H9 (cell line): ENCODE measurements at regions not wholly inside any gene's neighbourhood (a gene's known extent, or its start where the extent isn't known, plus 50 kb on each side); places are given as distances from the start of the nearest gene placed in this dataset.

Experiments used
- DNase-seq: peaks from one replicate; pipeline ENCODE4 v3.0.0-alpha.2; 2017
- H2AFZ ChIP-seq: one replicate; pipeline ENCODE4 v1.6.1; 2013; ENCODE audit warnings: mild to moderate bottlenecking, low read length, control low read depth, moderate library complexity
- H2AK5ac ChIP-seq: 2 replicates; pipeline ENCODE4 v1.6.1; 2013; ENCODE audit warnings: low read length, control low read depth, mixed read lengths; ENCODE audit not compliant: insufficient read length
- H2BK120ac ChIP-seq: one replicate; pipeline ENCODE4 v1.6.1; 2013; ENCODE audit warnings: low read depth, mild to moderate bottlenecking, low read length, control low read depth, inconsistent platforms; ENCODE audit not compliant: poor library complexity, severe bottlenecking
- H2BK12ac ChIP-seq: 2 replicates; pipeline ENCODE4 v1.6.1; 2013; ENCODE audit warnings: low read length, control low read depth, mixed read lengths, low read depth; ENCODE audit not compliant: insufficient read length
- H2BK15ac ChIP-seq: 2 replicates; pipeline ENCODE4 v1.6.1; 2013; ENCODE audit warnings: low read depth, low read length, control low read depth
- H2BK20ac ChIP-seq: one replicate; pipeline ENCODE4 v1.6.1; 2013; ENCODE audit warnings: low read depth, mild to moderate bottlenecking, low read length, control low read depth, inconsistent platforms; ENCODE audit not compliant: poor library complexity, severe bottlenecking
- H2BK5ac ChIP-seq: 2 replicates; pipeline ENCODE4 v1.6.1; 2013; ENCODE audit warnings: low read length, control low read depth, mixed read lengths; ENCODE audit not compliant: insufficient read length
- H3K14ac ChIP-seq: 2 replicates; pipeline ENCODE4 v1.6.1; 2013; ENCODE audit warnings: low read length, control low read depth; ENCODE audit not compliant: insufficient read depth
- H3K18ac ChIP-seq: 2 replicates; pipeline ENCODE4 v1.6.1; 2013; ENCODE audit warnings: low read depth, mild to moderate bottlenecking, mixed read lengths, low read length, control low read depth; ENCODE audit not compliant: insufficient read length
- H3K23ac ChIP-seq: 2 replicates; pipeline ENCODE4 v1.6.1; 2013; ENCODE audit warnings: low read length, control low read depth, mixed read lengths, low read depth; ENCODE audit not compliant: insufficient read length
- H3K23me2 ChIP-seq: 2 replicates; pipeline ENCODE4 v1.6.1; 2013; ENCODE audit warnings: low read depth, mild to moderate bottlenecking, mixed read lengths, low read length, control low read depth; ENCODE audit not compliant: insufficient read length, poor library complexity, severe bottlenecking
- H3K27ac ChIP-seq: 2 replicates; pipeline ENCODE4 v1.5.1; 2013; ENCODE audit warnings: low read length, control low read depth, mixed read lengths, low read depth; ENCODE audit not compliant: insufficient read length
- H3K27me3 ChIP-seq: 2 replicates; pipeline ENCODE4 v1.6.1; 2013; ENCODE audit warnings: low read length, control low read depth, inconsistent platforms; ENCODE audit not compliant: insufficient read depth
- H3K4ac ChIP-seq: 2 replicates; pipeline ENCODE4 v1.6.1; 2013; ENCODE audit warnings: low read depth, mild to moderate bottlenecking, control low read depth, inconsistent platforms, low read length, moderate library complexity
- H3K4me1 ChIP-seq: 2 replicates; pipeline ENCODE4 v1.6.1; 2013; ENCODE audit warnings: low read length, control low read depth, inconsistent platforms; ENCODE audit not compliant: insufficient read depth
- H3K4me2 ChIP-seq: 2 replicates; pipeline ENCODE4 v1.6.1; 2013; ENCODE audit warnings: low read length, control low read depth, mixed read lengths; ENCODE audit not compliant: insufficient read length, insufficient read depth
- H3K56ac ChIP-seq: 2 replicates; pipeline ENCODE4 v1.6.1; 2013; ENCODE audit warnings: low read depth, mild to moderate bottlenecking, mixed read lengths, low read length, control low read depth; ENCODE audit not compliant: insufficient read length
- H3K79me1 ChIP-seq: 2 replicates; pipeline ENCODE4 v1.6.1; 2013; ENCODE audit warnings: low read depth, mild to moderate bottlenecking, moderate library complexity, low read length, control low read depth, inconsistent platforms; ENCODE audit not compliant: insufficient read depth, poor library complexity, severe bottlenecking
- H3K79me2 ChIP-seq: 2 replicates; pipeline ENCODE4 v1.6.1; 2013; ENCODE audit warnings: low read length, control low read depth, inconsistent platforms; ENCODE audit not compliant: insufficient read depth
- H3K9ac ChIP-seq: 2 replicates; pipeline ENCODE4 v1.6.1; 2013; ENCODE audit warnings: low read length, control low read depth, mixed read lengths; ENCODE audit not compliant: insufficient read length; ENCODE audit errors: extremely low read depth
- H3K9me3 ChIP-seq: one replicate; pipeline ENCODE4 v1.6.1; 2013; ENCODE audit warnings: low read depth, low read length, inconsistent platforms; ENCODE audit not compliant: control insufficient read depth
- H3T11ph ChIP-seq: one replicate; pipeline ENCODE4 v1.6.1; 2013; ENCODE audit warnings: mild to moderate bottlenecking, low read length, control low read depth, inconsistent platforms
- H4K20me1 ChIP-seq: one replicate; pipeline ENCODE4 v1.6.1; 2013; ENCODE audit not compliant: control insufficient read depth, insufficient read length, insufficient read depth
- H4K5ac ChIP-seq: 2 replicates; pipeline ENCODE4 v1.6.1; 2013; ENCODE audit warnings: low read depth, mild to moderate bottlenecking, mixed read lengths, low read length, control low read depth; ENCODE audit not compliant: insufficient read length
- H4K8ac ChIP-seq: replicated peaks from 2 replicates; pipeline ENCODE4 v1.6.1; 2013; ENCODE audit warnings: low read length, control low read depth, mixed read lengths, low read depth; ENCODE audit not compliant: insufficient read length
- H4K91ac ChIP-seq: 2 replicates; pipeline ENCODE4 v1.6.1; 2013; ENCODE audit warnings: low read depth, mild to moderate bottlenecking, moderate library complexity, mixed read lengths, low read length, control low read depth; ENCODE audit not compliant: insufficient read length
- H3K27ac Mint-ChIP-seq, 3 experiments: 2 replicates in 2 of 3; 3 replicates in 1 of 3; pipeline ENCODE4 v1.8.0; 2020 to 2021; ENCODE audit warnings: mixed read lengths in 3 of 3, mild to moderate bottlenecking in 1 of 3, moderate library complexity in 1 of 3
- H3K27me3 Mint-ChIP-seq: 2 replicates; pipeline ENCODE4 v1.8.0; 2021; ENCODE audit warnings: low read depth, mild to moderate bottlenecking, moderate library complexity, mixed read lengths
- H3K36me3 Mint-ChIP-seq, 3 experiments: 2 replicates in 2 of 3; 3 replicates in 1 of 3; pipeline ENCODE4 v1.8.0; 2020 to 2021; ENCODE audit warnings: low read depth in 3 of 3, mixed read lengths in 3 of 3; ENCODE audit not compliant: insufficient read depth in 1 of 3
- H3K4me1 Mint-ChIP-seq, 2 experiments: 2 replicates each; pipeline ENCODE4 v1.8.0; 2020; ENCODE audit warnings: mixed read lengths in 2 of 2
- H3K4me3 Mint-ChIP-seq, 2 experiments: 2 replicates in 1 of 2; 3 replicates in 1 of 2; pipeline ENCODE4 v1.8.0; 2020 to 2021; ENCODE audit warnings: mild to moderate bottlenecking in 2 of 2, mixed read lengths in 2 of 2, moderate library complexity in 1 of 2
- H3K9me3 Mint-ChIP-seq, 2 experiments: 2 replicates in 1 of 2; 3 replicates in 1 of 2; pipeline ENCODE4 v1.8.0; 2020; ENCODE audit warnings: mild to moderate bottlenecking in 2 of 2, mixed read lengths in 2 of 2, moderate library complexity in 1 of 2
- WGBS: extraction: QIAGEN DNeasy Blood & Tissue Kit; methylation state at CpG from one replicate; pipeline ENCODE4 v1.1.7; 2013; ENCODE audit warnings: missing lambda C conversion rate, low lambda C conversion rate, mixed read lengths; ENCODE audit not compliant: insufficient read length; ENCODE audit errors: extremely low coverage; 5-methylcytosine and 5-hydroxymethylcytosine counted together
- TF ChIP-seq, protein P1 (sequence below): fragments of 200-600 bp; sonication (generic); conservative IDR thresholded peaks from 3 replicates; pipeline ENCODE4 v1.8.0; 2021; ENCODE audit warnings: antibody characterized with exemption, mild to moderate bottlenecking

DNA sequence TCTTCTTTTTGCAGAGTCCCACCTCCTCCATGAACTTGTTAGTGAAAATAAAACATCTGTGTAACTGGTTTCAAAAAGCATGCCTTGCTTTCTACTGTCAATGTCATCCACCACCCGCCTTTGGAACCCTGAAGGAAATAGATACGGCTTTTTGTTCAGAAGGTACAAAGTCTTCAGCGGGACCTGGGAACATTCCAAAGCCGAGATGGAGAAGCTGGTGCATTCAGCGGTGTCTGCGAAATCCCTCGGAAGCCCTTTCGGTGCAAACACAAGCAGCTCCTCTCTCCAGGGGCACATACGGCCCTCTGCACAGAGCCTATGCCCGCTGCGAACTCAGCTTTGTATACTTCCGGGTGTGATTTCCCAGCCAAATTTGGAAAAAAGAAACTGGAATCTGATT, 555.8 kb upstream of the SALL3 start:
- H3K27me3 ChIP-seq, result no peaks in the 10 kb centered on the region
- H3K23me2 ChIP-seq, result no peaks in the 10 kb centered on the region
- H3K9ac ChIP-seq, result no peak overlapping the region
- H4K5ac ChIP-seq, result no peak overlapping the region
- DNase-seq, result no peak
- H2BK20ac ChIP-seq, result no peak overlapping the region
- H2BK15ac ChIP-seq, result no peak overlapping the region
- no peak overlapping the region for H3K14ac ChIP-seq
- no peaks in the 10 kb centered on the region for H3K36me3 Mint-ChIP-seq
- no peaks in the 10 kb centered on the region for H4K20me1 ChIP-seq
- H3K4ac ChIP-seq, result no peak overlapping the region
- H2AFZ ChIP-seq, result no peak overlapping the region
- no peak overlapping the region for H3T11ph ChIP-seq
- no peak overlapping the region for H2BK5ac ChIP-seq
- peaks cover 5% of the 10 kb centered on the region; the same call in 1 of the 2 replicates for H3K27me3 Mint-ChIP-seq
- H2BK12ac ChIP-seq, result no peak overlapping the region
- no peaks in the 10 kb centered on the region for H3K79me2 ChIP-seq
- no peak overlapping the region for H3K4me2 ChIP-seq
- WGBS, result no CpG with 5 or more reads among the region's 12 CpGs
- no peak overlapping the region for H3K27ac Mint-ChIP-seq
- H3K23ac ChIP-seq, result no peak overlapping the region
- no peak overlapping the region for H3K18ac ChIP-seq
- TF ChIP-seq, protein P1, sequence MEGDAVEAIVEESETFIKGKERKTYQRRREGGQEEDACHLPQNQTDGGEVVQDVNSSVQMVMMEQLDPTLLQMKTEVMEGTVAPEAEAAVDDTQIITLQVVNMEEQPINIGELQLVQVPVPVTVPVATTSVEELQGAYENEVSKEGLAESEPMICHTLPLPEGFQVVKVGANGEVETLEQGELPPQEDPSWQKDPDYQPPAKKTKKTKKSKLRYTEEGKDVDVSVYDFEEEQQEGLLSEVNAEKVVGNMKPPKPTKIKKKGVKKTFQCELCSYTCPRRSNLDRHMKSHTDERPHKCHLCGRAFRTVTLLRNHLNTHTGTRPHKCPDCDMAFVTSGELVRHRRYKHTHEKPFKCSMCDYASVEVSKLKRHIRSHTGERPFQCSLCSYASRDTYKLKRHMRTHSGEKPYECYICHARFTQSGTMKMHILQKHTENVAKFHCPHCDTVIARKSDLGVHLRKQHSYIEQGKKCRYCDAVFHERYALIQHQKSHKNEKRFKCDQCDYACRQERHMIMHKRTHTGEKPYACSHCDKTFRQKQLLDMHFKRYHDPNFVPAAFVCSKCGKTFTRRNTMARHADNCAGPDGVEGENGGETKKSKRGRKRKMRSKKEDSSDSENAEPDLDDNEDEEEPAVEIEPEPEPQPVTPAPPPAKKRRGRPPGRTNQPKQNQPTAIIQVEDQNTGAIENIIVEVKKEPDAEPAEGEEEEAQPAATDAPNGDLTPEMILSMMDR, result no peak
- no peak overlapping the region for H4K91ac ChIP-seq
- no peak overlapping the region for H2BK120ac ChIP-seq
- no peak overlapping the region for H3K56ac ChIP-seq
- H2AK5ac ChIP-seq, result no peak overlapping the region
- no peaks in the 10 kb centered on the region for H3K4me1 ChIP-seq
- H3K27ac ChIP-seq, result no peak overlapping the region
- no peak overlapping the region for H4K8ac ChIP-seq
- H3K4me1 Mint-ChIP-seq, result no peaks in the 10 kb centered on the region
- H3K79me1 ChIP-seq, result no peaks in the 10 kb centered on the region
- H3K9me3 Mint-ChIP-seq, result no peaks in the 10 kb centered on the region
- H3K4me3 Mint-ChIP-seq, result no peak overlapping the region
- no peaks in the 10 kb centered on the region for H3K9me3 ChIP-seq
